SK-N-MC (cell line): ENCODE measurements at regions not wholly inside any gene's neighbourhood (a gene's known extent, or its start where the extent isn't known, plus 50 kb on each side); places are given as distances from the start of the nearest gene placed in this dataset.
"Not testable (repeated sequence)": the region's sequence is repeated elsewhere in the genome, so short reads cannot be mapped to it uniquely, and the experiment has no call there.

ENCODE experiments used
- EZH2 ChIP-seq: fragments of 200-600 bp; sonication (generic); IDR thresholded peaks from one replicate; pipeline ENCODE4 v1.6.1; 2017; ENCODE audit warnings: antibody characterized with exemption
- FOXP2 ChIP-seq: optimal IDR thresholded peaks from 2 replicates; pipeline ENCODE3; 2011; ENCODE audit warnings: mild to moderate bottlenecking, moderate library complexity; ENCODE audit not compliant: insufficient read depth; ENCODE audit errors: extremely low read length, control extremely low read depth
- POLR2AphosphoS5 ChIP-seq: IDR thresholded peaks from 2 replicates; pipeline ENCODE4 v1.6.1; 2012; ENCODE audit warnings: mild to moderate bottlenecking, low read depth, low read length, borderline replicate concordance

DNA sequence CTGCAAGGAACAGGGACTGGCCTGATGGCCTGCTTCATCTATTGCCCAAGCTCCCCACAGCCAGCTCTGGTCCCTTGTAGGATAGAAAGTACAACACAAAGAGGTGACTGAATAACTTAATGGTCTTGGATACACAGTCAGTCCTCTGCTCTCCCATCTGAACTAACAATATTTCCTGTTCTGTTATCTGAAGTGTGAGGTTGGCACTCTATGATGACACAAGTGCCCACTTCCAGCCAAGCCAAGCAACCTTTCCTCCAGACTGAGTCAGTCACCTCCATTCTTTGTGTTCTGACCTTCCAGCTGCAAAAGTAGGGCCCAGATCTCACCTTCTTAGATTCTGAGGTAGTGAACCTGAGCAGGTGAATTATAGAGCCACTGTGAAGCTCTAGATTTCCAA lies 77.8 kb upstream of the NOTCH2NLA start:
- not testable (repeated sequence) for TF ChIP-seq POLR2AphosphoS5, EZH2, FOXP2
